ENCODE measurements at regions not wholly inside any gene's neighbourhood (a gene's known extent, or its start where the extent isn't known, plus 50 kb on each side); places are given as distances from the start of the nearest gene placed in this dataset.

DNA sequence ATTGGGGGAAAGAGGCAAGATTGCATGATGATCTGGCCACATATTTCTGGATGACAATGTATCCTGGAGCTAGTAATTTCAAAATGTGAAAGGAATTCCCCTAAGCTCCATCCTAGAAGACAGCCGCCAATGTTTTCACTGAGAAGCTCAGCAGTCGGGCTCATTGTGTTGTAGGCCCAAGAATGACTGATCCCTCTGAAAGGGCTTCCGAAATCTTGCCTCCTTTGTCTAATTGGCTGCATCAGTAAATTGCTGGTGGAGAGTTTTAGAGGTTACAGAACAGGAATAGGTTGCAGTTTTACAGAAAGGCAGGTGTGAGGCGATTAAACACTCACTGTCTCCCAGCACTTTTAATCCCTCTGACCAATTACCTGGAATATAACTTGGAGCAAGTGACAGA is 464.1 kb upstream of the SALL1 start:
- 93% methylated on average over 4 of the region's 4 CpGs for WGBS
- no peaks in the 10 kb centered on the region for H3K36me3 ChIP-seq
- TF ChIP-seq EP300 (IDR thresholded peaks at IDR 0.05) (no peak), POLR2AphosphoS5 (IDR thresholded peaks at IDR 0.05) (no peak), POLR2A (IDR thresholded peaks at IDR 0.05; ENCODE audit: low read depth) (no peak)
- TF ChIP-seq, protein P1, sequence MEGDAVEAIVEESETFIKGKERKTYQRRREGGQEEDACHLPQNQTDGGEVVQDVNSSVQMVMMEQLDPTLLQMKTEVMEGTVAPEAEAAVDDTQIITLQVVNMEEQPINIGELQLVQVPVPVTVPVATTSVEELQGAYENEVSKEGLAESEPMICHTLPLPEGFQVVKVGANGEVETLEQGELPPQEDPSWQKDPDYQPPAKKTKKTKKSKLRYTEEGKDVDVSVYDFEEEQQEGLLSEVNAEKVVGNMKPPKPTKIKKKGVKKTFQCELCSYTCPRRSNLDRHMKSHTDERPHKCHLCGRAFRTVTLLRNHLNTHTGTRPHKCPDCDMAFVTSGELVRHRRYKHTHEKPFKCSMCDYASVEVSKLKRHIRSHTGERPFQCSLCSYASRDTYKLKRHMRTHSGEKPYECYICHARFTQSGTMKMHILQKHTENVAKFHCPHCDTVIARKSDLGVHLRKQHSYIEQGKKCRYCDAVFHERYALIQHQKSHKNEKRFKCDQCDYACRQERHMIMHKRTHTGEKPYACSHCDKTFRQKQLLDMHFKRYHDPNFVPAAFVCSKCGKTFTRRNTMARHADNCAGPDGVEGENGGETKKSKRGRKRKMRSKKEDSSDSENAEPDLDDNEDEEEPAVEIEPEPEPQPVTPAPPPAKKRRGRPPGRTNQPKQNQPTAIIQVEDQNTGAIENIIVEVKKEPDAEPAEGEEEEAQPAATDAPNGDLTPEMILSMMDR (IDR thresholded peaks at IDR 0.05): no peak

DNA sequence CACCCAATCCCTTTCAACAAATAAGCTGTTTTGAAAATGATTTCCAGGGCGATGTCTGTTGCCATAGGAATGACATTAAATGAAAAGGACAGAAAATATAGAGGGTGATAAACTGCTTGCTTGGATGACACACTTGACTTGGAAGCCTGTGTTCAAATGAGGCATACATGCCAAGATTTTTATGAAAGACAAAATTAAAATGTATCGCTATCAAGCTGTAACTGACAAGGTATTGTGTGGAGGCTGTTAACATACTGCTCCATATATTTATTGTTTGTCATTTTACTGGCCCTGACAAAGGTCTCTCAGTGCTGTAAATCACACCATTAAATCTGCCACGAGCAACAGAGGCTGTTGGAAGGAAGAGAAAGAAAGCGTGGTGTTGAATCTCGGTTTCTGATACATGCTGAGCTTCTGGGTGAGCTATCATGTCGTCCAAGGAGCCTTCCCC is 456.2 kb upstream of the SALL1 start:
- TF ChIP-seq, protein P1 (IDR thresholded peaks at IDR 0.05): no peak
- TF ChIP-seq POLR2AphosphoS5 (IDR thresholded peaks at IDR 0.05): no peak
- TF ChIP-seq POLR2A (IDR thresholded peaks at IDR 0.05; ENCODE audit: low read depth): no peak
- TF ChIP-seq EP300 (IDR thresholded peaks at IDR 0.05): no peak
- no peaks in the 10 kb centered on the region for H3K9me3 ChIP-seq
- no peaks in the 10 kb centered on the region for H3K4me1 ChIP-seq
- 35% methylated on average over 6 of the region's 6 CpGs for WGBS
- H3K27me3 ChIP-seq: no peaks in the 10 kb centered on the region
- intact Hi-C loops (cut with DNase I): no loop called here
- DNase-seq (ENCODE audit: extremely low spot score): no peak
- no peak overlapping the region for H3K27ac ChIP-seq (replicated peaks in 1 of 4)
- no peaks in the 10 kb centered on the region for H3K36me3 ChIP-seq
- H3K4me3 ChIP-seq: no peak overlapping the region

More for the DNA sequence above, 464.1 kb upstream of the SALL1 start:
- no peaks in the 10 kb centered on the region for H3K27me3 ChIP-seq
- no peak overlapping the region for H3K27ac ChIP-seq (replicated peaks in 1 of 4)
- DNase-seq (ENCODE audit: extremely low spot score): no peak
- no peaks in the 10 kb centered on the region for H3K9me3 ChIP-seq
- no peaks in the 10 kb centered on the region for H3K4me1 ChIP-seq
- H3K4me3 ChIP-seq: no peak overlapping the region
- intact Hi-C loops (cut with DNase I): no loop called here

DNA sequence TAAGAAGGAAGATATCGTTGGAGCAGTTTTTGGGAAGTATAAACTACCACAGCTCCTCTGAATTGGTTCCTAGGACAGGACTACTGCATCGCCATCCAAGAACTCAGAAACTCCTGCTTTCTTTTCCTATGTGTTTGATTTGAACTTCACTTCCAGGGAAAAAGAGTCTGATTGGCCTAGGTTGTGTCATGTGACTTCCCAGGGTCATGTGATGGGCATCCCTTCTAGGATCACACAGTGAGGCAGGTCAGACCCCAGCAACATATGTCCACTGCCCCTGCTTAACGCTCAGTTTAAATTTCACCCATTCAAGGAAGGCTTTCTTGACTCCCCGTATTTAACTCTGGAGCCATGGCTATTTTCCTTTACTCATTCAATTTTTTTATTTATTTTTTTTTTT is 445.2 kb upstream of the SALL1 start:
- Histone ChIP-seq H3K27me3 (peaks cover 0 to 3% (median 0%) of the 10 kb centered on the region in 4 donors), H3K9me3 (no peaks in the 10 kb centered on the region), H3K27ac (replicated peaks in 1 of 4) (no peak overlapping the region), H3K4me3 (no peak overlapping the region), H3K36me3 (no peaks in the 10 kb centered on the region), H3K4me1 (no peaks in the 10 kb centered on the region)
- DNase-seq (ENCODE audit: extremely low spot score): no peak
- 95% methylated on average over 4 of the region's 4 CpGs for WGBS
- intact Hi-C loops (cut with DNase I): no loop called here
- TF ChIP-seq, protein P1 (IDR thresholded peaks at IDR 0.05): no peak
- TF ChIP-seq POLR2A (IDR thresholded peaks at IDR 0.05; ENCODE audit: low read depth) (no peak), POLR2AphosphoS5 (IDR thresholded peaks at IDR 0.05) (no peak), EP300 (IDR thresholded peaks at IDR 0.05) (no peak)

DNA sequence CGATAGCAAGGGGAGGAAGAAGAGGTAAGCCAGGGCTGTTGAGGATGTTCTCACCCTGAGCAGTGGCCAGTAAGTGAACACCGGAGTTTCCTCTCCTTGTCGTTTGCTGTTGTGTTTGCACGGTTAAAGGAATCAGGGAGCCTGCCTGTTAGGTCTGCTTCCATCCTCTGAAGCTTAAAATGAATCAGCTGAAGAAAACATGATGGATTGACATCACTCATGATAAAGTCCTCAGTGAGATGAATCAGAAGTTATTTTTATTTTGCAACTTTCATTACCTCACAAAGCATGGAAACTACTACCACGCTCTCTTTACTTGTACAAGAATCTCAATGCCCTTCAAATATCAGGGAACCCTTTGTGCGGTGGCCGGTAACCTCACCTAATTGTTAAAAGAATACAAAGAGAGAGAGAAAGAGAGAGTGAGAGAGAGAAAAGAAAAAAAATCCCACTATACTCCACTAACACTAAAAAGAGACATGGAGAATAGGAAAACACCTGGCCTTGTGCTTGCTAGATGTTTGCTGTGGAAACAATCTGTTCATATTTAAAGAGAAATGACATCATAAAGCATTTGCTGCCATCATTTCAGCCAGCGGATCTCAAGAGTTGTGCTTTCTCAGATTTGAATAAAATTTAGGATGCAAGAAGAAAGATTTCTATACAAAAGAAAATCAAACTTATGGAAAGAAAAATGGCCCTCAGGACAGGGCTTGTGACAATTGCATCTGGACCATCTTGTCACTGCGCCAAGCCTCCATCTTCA is 441.6 kb upstream of the SALL1 start:
- H3K9me3 ChIP-seq: no peaks in the 10 kb centered on the region
- H3K36me3 ChIP-seq: no peaks in the 10 kb centered on the region
- H3K27ac ChIP-seq (replicated peaks in 1 of 4): no peak overlapping the region
- WGBS: 61% methylated on average over 9 of the region's 9 CpGs
- H3K27me3 ChIP-seq: peaks cover 0 to 7% (median 0%) of the 10 kb centered on the region in 4 donors
- H3K4me1 ChIP-seq: no peaks in the 10 kb centered on the region
- no peak for TF ChIP-seq POLR2A (IDR thresholded peaks at IDR 0.05; ENCODE audit: low read depth)
- no peak for TF ChIP-seq EP300 (IDR thresholded peaks at IDR 0.05)
- no peak for TF ChIP-seq POLR2AphosphoS5 (IDR thresholded peaks at IDR 0.05)
- intact Hi-C loops (cut with DNase I): no loop called here
- no peak for DNase-seq (ENCODE audit: extremely low spot score)
- H3K4me3 ChIP-seq: no peak overlapping the region

DNA sequence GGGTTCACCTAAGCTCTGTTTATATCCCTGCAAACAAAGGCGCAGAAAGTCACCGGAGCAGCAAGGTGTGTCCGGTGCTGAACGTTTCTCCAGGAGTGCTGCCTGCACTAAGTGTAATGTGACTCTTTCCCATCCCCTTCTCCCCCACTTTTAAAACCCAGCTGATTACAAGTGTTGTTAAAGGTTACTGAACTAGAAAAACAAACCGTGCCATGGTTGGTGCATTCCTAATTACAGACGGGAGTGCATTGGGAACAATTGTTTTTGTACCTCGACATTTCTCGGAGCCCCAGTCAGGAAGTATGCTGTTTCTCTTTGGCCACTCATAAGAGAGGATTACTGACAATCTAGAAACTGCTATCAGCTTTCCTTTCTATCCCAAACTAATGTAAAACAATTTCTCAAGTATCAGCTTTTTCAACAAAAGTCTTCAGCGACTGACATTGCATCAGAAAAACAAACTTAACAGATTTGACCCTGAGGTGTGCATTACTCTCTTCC is 441.0 kb upstream of the SALL1 start:
- TF ChIP-seq EP300 (IDR thresholded peaks at IDR 0.05) (no peak), POLR2A (IDR thresholded peaks at IDR 0.05; ENCODE audit: low read depth) (no peak)
- H3K27me3 ChIP-seq: peaks cover 0 to 7% (median 0%) of the 10 kb centered on the region in 4 donors
- no peak overlapping the region for H3K27ac ChIP-seq (replicated peaks in 1 of 4)
- no peaks in the 10 kb centered on the region for H3K9me3 ChIP-seq
- no peaks in the 10 kb centered on the region for H3K4me1 ChIP-seq
- no peaks in the 10 kb centered on the region for H3K36me3 ChIP-seq
- 20% methylated on average over 9 of the region's 9 CpGs for WGBS
- no peak overlapping the region for H3K4me3 ChIP-seq
- intact Hi-C loops (cut with DNase I): no loop called here
- DNase-seq (ENCODE audit: extremely low spot score): no peak
